SJSA1 (cell line): ENCODE measurements at regions not wholly inside any gene's neighbourhood (a gene's known extent, or its start where the extent isn't known, plus 50 kb on each side); places are given as distances from the start of the nearest gene placed in this dataset.

Experiments
- DNase-seq, 2 experiments: peaks; one replicate each; pipeline ENCODE4 v3.0.0-alpha.2; 2015 to 2020; ENCODE audit warnings: low spot score in 2 of 2, low read depth in 1 of 2
- H3K27ac ChIP-seq: fragments of 250-450 bp; sonication (Bioruptor Pico); 2 replicates; pipeline ENCODE4 v1.5.1; 2020; ENCODE audit warnings: mild to moderate bottlenecking, moderate library complexity
- H3K27me3 ChIP-seq: fragments of 250-450 bp; sonication (Bioruptor Pico); replicated peaks from 2 replicates; pipeline ENCODE4 v1.5.1; 2020; ENCODE audit warnings: mild to moderate bottlenecking, moderate library complexity
- H3K36me3 ChIP-seq: fragments of 250-450 bp; sonication (Bioruptor Pico); 2 replicates; pipeline ENCODE4 v1.5.1; 2020; ENCODE audit warnings: mild to moderate bottlenecking
- H3K4me1 ChIP-seq: fragments of 250-450 bp; sonication (Bioruptor Pico); replicated peaks from 2 replicates; pipeline ENCODE4 v1.6.1; 2021; ENCODE audit warnings: mild to moderate bottlenecking
- H3K4me3 ChIP-seq: fragments of 250-450 bp; sonication (Bioruptor Pico); 2 replicates; pipeline ENCODE4 v1.5.1; 2020; ENCODE audit warnings: mild to moderate bottlenecking
- H3K9me3 ChIP-seq: fragments of 250-450 bp; sonication (Bioruptor Pico); replicated peaks from 2 replicates; pipeline ENCODE4 v1.5.1; 2020; ENCODE audit warnings: mild to moderate bottlenecking

- H3K9me3 ChIP-seq: no peaks in the 10 kb centered on the region
- H3K36me3 ChIP-seq: no peaks in the 10 kb centered on the region
- no peak overlapping the region for H3K4me3 ChIP-seq
- no peaks in the 10 kb centered on the region for H3K4me1 ChIP-seq
- H3K27me3 ChIP-seq: peaks cover 3% of the 10 kb centered on the region
- H3K27ac ChIP-seq: no peak overlapping the region
- DNase-seq: no peak
Measured at GRCh38 chr10:83881661-83882060, 257.6 kb upstream of the GHITM start.

GRCh38 chr10:83886871-83887270 lies 252.4 kb upstream of the GHITM start:
- Histone ChIP-seq H3K4me1 (no peaks in the 10 kb centered on the region), H3K36me3 (no peaks in the 10 kb centered on the region)
- no peak for DNase-seq

DNA sequence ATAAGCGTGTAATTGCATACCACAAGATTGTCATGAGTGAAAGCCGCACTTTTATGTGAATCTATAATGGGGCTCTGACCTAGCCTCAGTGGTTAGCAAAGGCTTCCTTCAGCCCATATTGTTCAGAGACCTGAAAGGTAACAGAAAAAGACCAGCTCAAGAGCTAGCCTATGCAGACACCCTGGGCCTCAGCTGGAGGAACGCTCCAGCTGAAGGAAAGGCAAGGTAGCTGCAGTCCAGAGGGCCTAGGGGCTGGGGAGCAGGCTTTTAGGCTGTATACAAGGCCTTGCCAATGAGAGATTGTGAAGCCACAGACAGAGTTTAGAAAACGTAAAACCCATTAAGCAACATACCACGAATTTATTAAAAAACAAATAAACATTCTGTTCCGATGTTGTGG lies 246.6 kb upstream of the GHITM start:
- H3K4me1 ChIP-seq: no peaks in the 10 kb centered on the region
- H3K27ac ChIP-seq: no peak overlapping the region
- no peaks in the 10 kb centered on the region for H3K36me3 ChIP-seq
- no peak for DNase-seq
- H3K27me3 ChIP-seq: no peaks in the 10 kb centered on the region
- no peaks in the 10 kb centered on the region for H3K9me3 ChIP-seq
- H3K4me3 ChIP-seq: no peak overlapping the region

More at GRCh38 chr10:83886871-83887270, 252.4 kb upstream of the GHITM start:
- Histone ChIP-seq H3K27ac (no peak overlapping the region), H3K4me3 (no peak overlapping the region), H3K9me3 (no peaks in the 10 kb centered on the region), H3K27me3 (peaks cover 3% of the 10 kb centered on the region)

- no peaks in the 10 kb centered on the region for H3K36me3 ChIP-seq
Measured at GRCh38 chr10:83896219-83896618, 243.1 kb upstream of the GHITM start.

GRCh38 chr10:83897626-83898025 lies 241.7 kb upstream of the GHITM start:
- no peak for DNase-seq
- Histone ChIP-seq H3K27me3 (no peaks in the 10 kb centered on the region), H3K27ac (no peak overlapping the region), H3K4me3 (no peak overlapping the region), H3K4me1 (no peaks in the 10 kb centered on the region), H3K36me3 (no peaks in the 10 kb centered on the region), H3K9me3 (no peaks in the 10 kb centered on the region)

More at GRCh38 chr10:83896219-83896618, 243.1 kb upstream of the GHITM start:
- no peaks in the 10 kb centered on the region for H3K27me3 ChIP-seq
- no peak overlapping the region for H3K27ac ChIP-seq
- H3K9me3 ChIP-seq: no peaks in the 10 kb centered on the region
- no peak overlapping the region for H3K4me3 ChIP-seq
- H3K4me1 ChIP-seq: no peaks in the 10 kb centered on the region
- no peak for DNase-seq

DNA sequence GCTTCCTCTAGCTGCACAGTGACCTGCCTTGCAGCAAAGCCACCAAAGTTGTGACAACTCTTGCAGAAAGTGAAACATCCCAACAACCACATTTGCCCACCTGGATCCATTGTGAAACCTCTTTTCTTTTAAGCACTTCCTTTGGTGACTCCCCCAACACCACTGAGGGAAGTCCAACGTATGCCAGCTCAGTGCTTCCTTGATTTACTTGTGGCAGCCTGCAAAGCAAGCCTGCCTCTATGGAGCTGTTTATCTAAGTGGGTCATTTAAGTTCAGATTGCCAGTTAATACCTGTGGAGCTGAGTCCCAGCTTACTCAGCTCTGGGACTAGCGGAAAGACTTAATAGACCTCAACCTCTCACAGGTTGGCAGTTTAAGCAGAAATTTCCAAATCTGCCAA lies 230.8 kb upstream of the GHITM start:
- DNase-seq: no peak
- no peaks in the 10 kb centered on the region for H3K9me3 ChIP-seq
- H3K27ac ChIP-seq: no peak overlapping the region
- H3K27me3 ChIP-seq: no peaks in the 10 kb centered on the region
- H3K4me3 ChIP-seq: no peak overlapping the region
- no peaks in the 10 kb centered on the region for H3K4me1 ChIP-seq
- no peaks in the 10 kb centered on the region for H3K36me3 ChIP-seq

GRCh38 chr10:83909001-83909400 lies 230.3 kb upstream of the GHITM start:
- DNase-seq: no peak
- Histone ChIP-seq H3K9me3 (no peaks in the 10 kb centered on the region), H3K27me3 (no peaks in the 10 kb centered on the region), H3K27ac (no peak overlapping the region), H3K4me3 (no peak overlapping the region), H3K4me1 (no peaks in the 10 kb centered on the region), H3K36me3 (no peaks in the 10 kb centered on the region)

- DNase-seq: no peak
- no peaks in the 10 kb centered on the region for H3K4me1 ChIP-seq
- H3K4me3 ChIP-seq: no peak overlapping the region
- H3K27me3 ChIP-seq: no peaks in the 10 kb centered on the region
- no peak overlapping the region for H3K27ac ChIP-seq
- no peaks in the 10 kb centered on the region for H3K9me3 ChIP-seq
- H3K36me3 ChIP-seq: no peaks in the 10 kb centered on the region
Measured at GRCh38 chr10:83915801-83916200, 223.5 kb upstream of the GHITM start.

GRCh38 chr10:83917537-83918506 lies 221.5 kb upstream of the GHITM start:
- Histone ChIP-seq H3K4me3 (no peak overlapping the region), H3K27ac (no peak overlapping the region), H3K27me3 (no peaks in the 10 kb centered on the region), H3K9me3 (no peaks in the 10 kb centered on the region), H3K4me1 (no peaks in the 10 kb centered on the region), H3K36me3 (no peaks in the 10 kb centered on the region)
- DNase-seq: no peak

DNA sequence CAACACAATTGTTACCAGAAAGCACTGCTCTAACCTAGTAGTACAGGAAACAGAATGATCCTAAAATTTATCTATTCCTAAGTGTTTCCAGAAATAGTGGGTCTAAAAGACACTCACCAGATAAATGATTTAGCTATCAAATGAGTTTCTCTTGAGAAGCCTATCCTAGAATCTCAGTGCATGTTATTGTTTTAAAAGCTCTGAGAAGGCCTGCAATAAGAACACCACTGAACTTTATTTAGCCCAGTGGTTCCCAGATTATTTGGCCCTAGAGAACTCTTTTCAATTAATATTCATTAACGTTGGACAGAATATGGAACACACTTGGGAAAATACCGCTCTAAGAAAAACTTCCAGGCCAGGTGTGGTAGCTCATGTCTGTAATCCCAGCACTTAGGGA lies 220.1 kb upstream of the GHITM start:
- Histone ChIP-seq H3K27ac (no peak overlapping the region), H3K4me3 (no peak overlapping the region), H3K4me1 (no peaks in the 10 kb centered on the region), H3K36me3 (no peaks in the 10 kb centered on the region), H3K9me3 (no peaks in the 10 kb centered on the region), H3K27me3 (no peaks in the 10 kb centered on the region)
- DNase-seq: no peak

- H3K27ac ChIP-seq: no peak overlapping the region
- no peaks in the 10 kb centered on the region for H3K36me3 ChIP-seq
- no peaks in the 10 kb centered on the region; the same call in 1 of the 2 replicates for H3K9me3 ChIP-seq
- no peaks in the 10 kb centered on the region; the same call in 1 of the 2 replicates for H3K27me3 ChIP-seq
- H3K4me3 ChIP-seq: no peak overlapping the region
- DNase-seq: no peak
- H3K4me1 ChIP-seq: no peaks in the 10 kb centered on the region
Measured at GRCh38 chr10:83921984-83922860, 217.1 kb upstream of the GHITM start.

DNA sequence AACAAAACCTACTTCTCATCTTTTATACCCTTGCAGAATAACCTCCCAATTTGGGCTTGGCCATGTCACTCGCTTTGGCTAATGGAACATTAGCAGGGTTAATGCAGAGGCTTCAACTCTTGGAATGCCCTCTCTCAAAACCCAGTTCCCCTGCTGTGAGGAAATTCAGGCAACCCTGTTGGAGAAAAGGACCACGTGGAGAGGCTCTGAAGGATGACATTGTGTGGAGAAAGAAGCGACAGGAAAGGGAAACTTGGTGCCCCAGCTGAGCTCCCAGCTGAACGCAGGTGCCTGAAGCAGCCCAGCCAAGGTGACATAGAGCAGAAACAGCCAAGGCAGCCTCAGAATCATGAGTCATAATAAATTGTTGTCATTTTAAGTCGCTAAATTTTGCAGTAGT lies 214.2 kb upstream of the GHITM start:
- Histone ChIP-seq H3K36me3 (no peaks in the 10 kb centered on the region), H3K4me1 (no peaks in the 10 kb centered on the region), H3K9me3 (no peaks in the 10 kb centered on the region; the same call in 1 of the 2 replicates), H3K27ac (no peak overlapping the region), H3K4me3 (no peak overlapping the region), H3K27me3 (no peaks in the 10 kb centered on the region; the same call in 1 of the 2 replicates)
- no peak for DNase-seq

GRCh38 chr10:83926606-83927005 lies 212.7 kb upstream of the GHITM start:
- Histone ChIP-seq H3K27ac (no peak overlapping the region), H3K27me3 (no peaks in the 10 kb centered on the region; the same call in 1 of the 2 replicates), H3K36me3 (no peaks in the 10 kb centered on the region), H3K4me1 (no peaks in the 10 kb centered on the region), H3K9me3 (no peaks in the 10 kb centered on the region; the same call in 1 of the 2 replicates), H3K4me3 (no peak overlapping the region)
- DNase-seq: no peak

DNA sequence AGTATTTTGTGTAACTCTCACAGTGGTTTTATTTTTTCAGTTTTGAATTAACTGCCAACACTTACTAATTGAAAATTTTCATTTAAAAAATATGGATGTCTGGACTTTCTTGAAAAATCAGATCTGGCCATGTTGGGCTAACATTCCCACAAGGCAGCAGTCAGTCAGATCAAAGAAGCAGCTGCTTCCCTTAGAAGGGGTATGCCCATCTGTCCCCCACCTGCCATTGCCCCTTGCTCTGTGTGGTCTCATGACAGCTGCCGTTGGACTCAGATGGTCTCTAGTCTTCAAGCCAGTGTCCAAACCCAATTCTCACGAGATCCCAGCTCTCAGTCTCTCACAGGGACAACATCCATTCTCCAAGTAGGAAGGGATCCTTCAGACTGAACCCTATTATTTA lies 212.1 kb upstream of the GHITM start:
- Histone ChIP-seq H3K4me3 (no peak overlapping the region), H3K36me3 (no peaks in the 10 kb centered on the region), H3K27me3 (no peaks in the 10 kb centered on the region; the same call in 1 of the 2 replicates), H3K27ac (no peak overlapping the region), H3K9me3 (no peaks in the 10 kb centered on the region; the same call in 1 of the 2 replicates), H3K4me1 (no peaks in the 10 kb centered on the region)
- DNase-seq: no peak
